C1 segment of cervical spinal cord (tissue), 14 donors: ENCODE measurements at regions not wholly inside any gene's neighbourhood (a gene's known extent, or its start where the extent isn't known, plus 50 kb on each side); places are given as distances from the start of the nearest gene placed in this dataset.

Experiments used
- DNase-seq, 14 donors: peaks; one replicate each; lab custom pipeline; 2025; lab: John Stamatoyannopoulos, UW

- DNase-seq = no peak
Observed at GRCh38 chr1:30273021-30273325, 450.4 kb downstream of the MATN1 start.

- DNase-seq = no peak
Observed at GRCh38 chr1:30272277-30273020, 450.9 kb downstream of the MATN1 start.

GRCh38 chr1:30271401-30272276 is 451.7 kb downstream of the MATN1 start:
- DNase-seq = no peak

- no peak for DNase-seq
Observed at GRCh38 chr1:30270461-30270860, 452.9 kb downstream of the MATN1 start.

- DNase-seq = no peak
Observed at GRCh38 chr1:30268923-30269666, 454.3 kb downstream of the MATN1 start.

GRCh38 chr1:30267856-30268255 is 455.5 kb downstream of the MATN1 start:
- no peak for DNase-seq

- no peak for DNase-seq
Observed at GRCh38 chr1:30267046-30267445, 456.3 kb downstream of the MATN1 start.

GRCh38 chr1:30265127-30266070 is 458.0 kb downstream of the MATN1 start:
- no peak for DNase-seq

GRCh38 chr1:30264672-30265025 is 458.7 kb downstream of the MATN1 start:
- no peak for DNase-seq

GRCh38 chr1:30263888-30264671 is 459.3 kb downstream of the MATN1 start:
- no peak for DNase-seq

GRCh38 chr1:30263405-30263804 is 460.0 kb downstream of the MATN1 start:
- no peak for DNase-seq

GRCh38 chr1:30262158-30262557 is 461.2 kb downstream of the MATN1 start:
- DNase-seq = no peak

- no peak for DNase-seq
Observed at GRCh38 chr1:30260318-30260717, 463.1 kb downstream of the MATN1 start.

- DNase-seq = no peak
Observed at GRCh38 chr1:30259631-30260030, 463.8 kb downstream of the MATN1 start.

GRCh38 chr1:30258876-30259275 is 464.5 kb downstream of the MATN1 start:
- no peak for DNase-seq

GRCh38 chr1:30258471-30258870 is 464.9 kb downstream of the MATN1 start:
- DNase-seq = no peak

- no peak for DNase-seq
Observed at GRCh38 chr1:30257742-30258380, 465.5 kb downstream of the MATN1 start.

GRCh38 chr1:30257322-30257721 is 466.1 kb downstream of the MATN1 start:
- DNase-seq = no peak

- no peak for DNase-seq
Observed at GRCh38 chr1:30256911-30257310, 466.5 kb downstream of the MATN1 start.

- DNase-seq = no peak
Observed at GRCh38 chr1:30255111-30255724, 468.2 kb downstream of the MATN1 start.
